ENCODE measurements at regions not wholly inside any gene's neighbourhood (a gene's known extent, or its start where the extent isn't known, plus 50 kb on each side); places are given as distances from the start of the nearest gene placed in this dataset.

DNA sequence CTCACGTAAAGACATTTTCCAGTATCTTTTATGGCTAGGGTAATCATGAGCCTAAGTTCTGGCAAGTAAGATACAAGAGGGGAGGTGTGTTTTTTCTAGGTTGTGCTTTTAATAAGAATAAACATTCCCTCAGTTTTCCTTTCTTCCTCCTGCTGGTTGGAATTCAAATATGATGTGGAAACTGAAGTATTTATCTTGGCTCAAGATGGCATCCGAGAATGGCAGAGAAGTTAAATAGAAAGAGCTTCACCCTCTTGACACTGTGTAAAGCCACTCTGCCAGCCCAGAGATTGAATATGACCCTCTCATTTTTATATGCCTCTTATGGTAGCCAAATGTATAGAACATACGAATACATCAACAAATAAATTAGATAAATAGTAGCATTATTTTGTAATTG lies 438.4 kb downstream of the ISL1 start:
- Mint-ChIP-seq H3K9me3 (no peaks in the 10 kb centered on the region), H3K27ac (ENCODE audit: unreplicated experiment) (no peak overlapping the region), H3K4me3 (no peak overlapping the region), H3K4me1 (no peaks in the 10 kb centered on the region), H3K27me3 (ENCODE audit: low read depth) (no peaks in the 10 kb centered on the region), H3K36me3 (ENCODE audit: low read depth) (no peaks in the 10 kb centered on the region)
- TF ChIP-seq, protein P1, sequence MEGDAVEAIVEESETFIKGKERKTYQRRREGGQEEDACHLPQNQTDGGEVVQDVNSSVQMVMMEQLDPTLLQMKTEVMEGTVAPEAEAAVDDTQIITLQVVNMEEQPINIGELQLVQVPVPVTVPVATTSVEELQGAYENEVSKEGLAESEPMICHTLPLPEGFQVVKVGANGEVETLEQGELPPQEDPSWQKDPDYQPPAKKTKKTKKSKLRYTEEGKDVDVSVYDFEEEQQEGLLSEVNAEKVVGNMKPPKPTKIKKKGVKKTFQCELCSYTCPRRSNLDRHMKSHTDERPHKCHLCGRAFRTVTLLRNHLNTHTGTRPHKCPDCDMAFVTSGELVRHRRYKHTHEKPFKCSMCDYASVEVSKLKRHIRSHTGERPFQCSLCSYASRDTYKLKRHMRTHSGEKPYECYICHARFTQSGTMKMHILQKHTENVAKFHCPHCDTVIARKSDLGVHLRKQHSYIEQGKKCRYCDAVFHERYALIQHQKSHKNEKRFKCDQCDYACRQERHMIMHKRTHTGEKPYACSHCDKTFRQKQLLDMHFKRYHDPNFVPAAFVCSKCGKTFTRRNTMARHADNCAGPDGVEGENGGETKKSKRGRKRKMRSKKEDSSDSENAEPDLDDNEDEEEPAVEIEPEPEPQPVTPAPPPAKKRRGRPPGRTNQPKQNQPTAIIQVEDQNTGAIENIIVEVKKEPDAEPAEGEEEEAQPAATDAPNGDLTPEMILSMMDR (conservative IDR thresholded peaks at IDR 0.05), result no peak
- no peak for DNase-seq (ENCODE audit: low read depth, low spot score)

DNA sequence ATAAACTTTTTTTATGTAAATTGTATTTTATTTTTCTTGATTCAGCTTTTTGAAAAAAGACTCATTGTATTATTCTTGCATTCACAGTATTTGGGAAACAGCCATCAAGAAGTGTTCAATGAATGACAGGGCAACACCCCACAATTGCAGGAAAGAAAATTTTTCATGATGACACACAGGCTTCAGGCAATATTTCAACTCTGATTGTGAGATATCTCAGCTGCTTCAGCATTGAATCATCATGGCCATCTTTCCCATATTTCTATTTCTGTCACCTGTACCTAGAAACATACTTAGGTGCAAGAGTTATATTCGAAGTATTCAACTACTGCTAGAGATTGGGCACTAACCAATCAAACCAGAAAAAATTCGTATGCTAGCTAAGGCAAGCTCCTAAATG lies 446.0 kb downstream of the ISL1 start:
- TF ChIP-seq, protein P1 (conservative IDR thresholded peaks at IDR 0.05), result no peak
- Mint-ChIP-seq H3K9me3 (no peaks in the 10 kb centered on the region), H3K4me3 (no peak overlapping the region), H3K27me3 (ENCODE audit: low read depth) (no peaks in the 10 kb centered on the region), H3K27ac (ENCODE audit: unreplicated experiment) (no peak overlapping the region), H3K4me1 (no peaks in the 10 kb centered on the region), H3K36me3 (ENCODE audit: low read depth) (no peaks in the 10 kb centered on the region)
- no peak for DNase-seq (ENCODE audit: low read depth, low spot score)

DNA sequence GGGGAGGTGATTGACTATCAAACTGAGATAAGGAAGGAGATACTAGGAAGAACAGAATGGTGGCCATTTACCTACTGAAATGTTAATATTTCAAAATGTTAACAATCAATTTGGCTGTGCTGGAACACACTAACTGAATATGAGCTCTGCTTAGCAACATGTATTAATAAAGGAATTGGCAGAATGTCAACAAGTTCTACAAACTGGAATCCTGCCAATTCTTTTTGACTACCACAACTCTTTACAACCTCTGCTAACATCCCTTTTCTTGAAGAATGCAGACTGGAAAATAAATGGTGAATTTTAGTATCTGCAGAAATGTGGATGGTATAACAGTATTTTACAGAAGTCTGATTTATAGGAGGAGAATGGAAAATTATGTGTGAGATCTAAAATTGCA lies 446.4 kb downstream of the ISL1 start:
- TF ChIP-seq, protein P1 (conservative IDR thresholded peaks at IDR 0.05), result no peak
- H3K27ac Mint-ChIP-seq (ENCODE audit: unreplicated experiment), result no peak overlapping the region
- DNase-seq (ENCODE audit: low read depth, low spot score), result no peak
- H3K27me3 Mint-ChIP-seq (ENCODE audit: low read depth), result no peaks in the 10 kb centered on the region
- H3K9me3 Mint-ChIP-seq, result no peaks in the 10 kb centered on the region
- H3K36me3 Mint-ChIP-seq (ENCODE audit: low read depth), result no peaks in the 10 kb centered on the region
- H3K4me3 Mint-ChIP-seq, result no peak overlapping the region
- H3K4me1 Mint-ChIP-seq, result no peaks in the 10 kb centered on the region

DNA sequence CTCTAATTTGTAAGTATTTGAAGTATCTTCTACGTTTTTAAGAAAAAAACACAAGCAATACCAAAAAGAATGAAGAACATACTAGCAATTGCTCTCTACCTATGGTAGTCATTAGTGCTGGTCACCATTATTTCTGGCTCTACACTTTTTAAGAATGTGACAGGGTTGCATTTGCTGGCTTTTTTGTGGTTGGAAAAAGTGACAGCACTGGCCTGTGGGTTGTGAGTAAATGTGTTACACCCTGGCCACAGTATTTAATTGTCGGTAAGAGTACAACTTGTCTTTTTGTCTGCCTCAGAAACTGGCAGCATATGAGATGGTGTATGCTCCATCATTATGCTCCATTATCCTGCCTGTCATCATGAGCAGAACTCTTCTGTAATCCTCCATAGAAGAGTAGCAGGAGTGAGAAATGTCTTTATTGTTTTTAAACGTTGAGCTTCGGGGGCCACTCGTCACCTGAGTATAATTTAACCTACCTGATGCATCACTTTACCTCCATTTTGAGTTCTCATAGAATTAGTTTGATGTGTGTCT lies 449.8 kb downstream of the ISL1 start:
- H3K4me3 Mint-ChIP-seq, result no peak overlapping the region
- no peak for DNase-seq (ENCODE audit: low read depth, low spot score)
- H3K9me3 Mint-ChIP-seq, result no peaks in the 10 kb centered on the region
- no peaks in the 10 kb centered on the region for H3K27me3 Mint-ChIP-seq (ENCODE audit: low read depth)
- TF ChIP-seq, protein P1 (conservative IDR thresholded peaks at IDR 0.05), result no peak
- H3K36me3 Mint-ChIP-seq (ENCODE audit: low read depth), result no peaks in the 10 kb centered on the region
- H3K27ac Mint-ChIP-seq (ENCODE audit: unreplicated experiment), result no peak overlapping the region
- H3K4me1 Mint-ChIP-seq, result no peaks in the 10 kb centered on the region

DNA sequence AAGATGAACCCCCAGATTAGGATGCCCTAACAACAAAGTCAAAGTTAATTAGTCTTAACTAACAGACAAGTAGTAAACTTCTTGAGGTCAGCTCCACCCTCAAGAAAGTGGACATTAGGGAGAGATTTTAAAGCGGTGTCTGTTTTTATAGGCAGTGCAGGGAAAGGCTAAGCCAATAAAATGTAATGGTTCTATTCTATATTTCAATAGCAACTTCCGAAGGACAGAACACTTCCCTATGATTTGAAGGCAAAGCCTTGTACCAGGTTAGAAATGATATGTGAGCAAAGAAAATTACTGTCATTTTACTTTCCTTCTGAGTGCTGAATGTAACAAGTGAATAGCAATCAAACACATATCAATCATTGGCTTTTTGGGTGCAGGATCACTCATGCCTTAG lies 455.2 kb downstream of the ISL1 start:
- Mint-ChIP-seq H3K27ac (ENCODE audit: unreplicated experiment) (no peak overlapping the region), H3K4me3 (no peak overlapping the region), H3K27me3 (ENCODE audit: low read depth) (no peaks in the 10 kb centered on the region)

More for the DNA sequence above, 455.2 kb downstream of the ISL1 start:
- Mint-ChIP-seq H3K36me3 (ENCODE audit: low read depth) (no peaks in the 10 kb centered on the region), H3K9me3 (no peaks in the 10 kb centered on the region), H3K4me1 (no peaks in the 10 kb centered on the region)
- no peak for DNase-seq (ENCODE audit: low read depth, low spot score)
- TF ChIP-seq, protein P1 (conservative IDR thresholded peaks at IDR 0.05), result no peak

Measured in neural crest cell (in vitro differentiated cells).